ENCODE measurements at regions not wholly inside any gene's neighbourhood (a gene's known extent, or its start where the extent isn't known, plus 50 kb on each side); places are given as distances from the start of the nearest gene placed in this dataset.

- Histone ChIP-seq H3K36me3 (ENCODE audit: control insufficient read depth in 2 of 2, insufficient read depth in 1 of 2, low read length in 2 of 2) (no peaks in the 10 kb centered on the region), H3K4me1 (ENCODE audit: control insufficient read depth, insufficient read depth, low read length) (peaks cover 6% of the 10 kb centered on the region), H3K27ac (ENCODE audit: extremely low read depth, low read depth, low read length) (no peak overlapping the region), H3K9me3 (ENCODE audit: control insufficient read depth, insufficient read depth, low read depth, low read length) (no peaks in the 10 kb centered on the region), H3K4me3 (ENCODE audit: low read depth, low read length) (no peak overlapping the region)
- ChIA-PET POLR2A (no interaction called here), CTCF (interaction anchor here (0.6 to 0.8 kb wide), 5 partner anchors 12 to 1062 kb away, joined by 3 to 7 read pairs (median 3); no protein-coding TSS in a partner anchor)
- TF ChIP-seq ZFP69B (tag by site-specific recombination; IDR thresholded peaks at IDR 0.05) = no peak
- no peak for TF ChIP-seq ZNF664 (tag by site-specific recombination; IDR thresholded peaks at IDR 0.05)
- TF ChIP-seq ZNF184 (tag by site-specific recombination; IDR thresholded peaks at IDR 0.05) = no peak
- no peak for TF ChIP-seq ZBTB7A (tag by site-specific recombination; IDR thresholded peaks at IDR 0.05; ENCODE audit: low read depth)
- TF ChIP-seq KLF1 (tag by site-specific recombination; IDR thresholded peaks at IDR 0.05) = no peak
- TF ChIP-seq HOXC10 (CRISPR knock-in tag; IDR thresholded peaks at IDR 0.05) = no peak
- no peak for TF ChIP-seq ZNF670 (tag by site-specific recombination; IDR thresholded peaks at IDR 0.05; ENCODE audit: low read depth)
Measured at GRCh38 chr12:93039930-93040329, 110.8 kb upstream of the EEA1 start.

GRCh38 chr12:93040367-93040766, 111.3 kb upstream of the EEA1 start:
- no peak overlapping the region for H3K27ac ChIP-seq (ENCODE audit: extremely low read depth, low read depth, low read length)
- no peak overlapping the region for H3K4me3 ChIP-seq (ENCODE audit: low read depth, low read length)
- TF ChIP-seq ZNF692 (tag by site-specific recombination; IDR thresholded peaks at IDR 0.05) = no peak
- TF ChIP-seq GLIS1 (tag by site-specific recombination; IDR thresholded peaks at IDR 0.05) = no peak
- H3K9me3 ChIP-seq (ENCODE audit: control insufficient read depth, insufficient read depth, low read depth, low read length) = no peaks in the 10 kb centered on the region
- ChIA-PET POLR2A (no interaction called here), CTCF (interaction anchor here (0.5 to 0.8 kb wide), 3 partner anchors 12 to 60 kb away, joined by 3 to 7 read pairs (median 3); no protein-coding TSS in a partner anchor)
- H3K36me3 ChIP-seq (ENCODE audit: control insufficient read depth in 2 of 2, insufficient read depth in 1 of 2, low read length in 2 of 2) = no peaks in the 10 kb centered on the region
- H3K4me1 ChIP-seq (ENCODE audit: control insufficient read depth, insufficient read depth, low read length) = peaks cover 6% of the 10 kb centered on the region

GRCh38 chr12:93041416-93041815, 112.3 kb upstream of the EEA1 start:
- Histone ChIP-seq H3K36me3 (ENCODE audit: control insufficient read depth in 2 of 2, insufficient read depth in 1 of 2, low read length in 2 of 2) (no peaks in the 10 kb centered on the region), H3K4me3 (ENCODE audit: low read depth, low read length) (no peak overlapping the region), H3K27ac (ENCODE audit: extremely low read depth, low read depth, low read length) (no peak overlapping the region), H3K9me3 (ENCODE audit: control insufficient read depth, insufficient read depth, low read depth, low read length) (no peaks in the 10 kb centered on the region), H3K4me1 (ENCODE audit: control insufficient read depth, insufficient read depth, low read length) (peaks cover 6% of the 10 kb centered on the region)
- TF ChIP-seq ZNF202 (tag by site-specific recombination; IDR thresholded peaks at IDR 0.05; ENCODE audit: borderline replicate concordance) = no peak
- TF ChIP-seq ZNF416 (tag by site-specific recombination; IDR thresholded peaks at IDR 0.05) = no peak
- TF ChIP-seq ZNF112 (tag by site-specific recombination; IDR thresholded peaks at IDR 0.05) = no peak
- TF ChIP-seq ZNF311 (tag by site-specific recombination; IDR thresholded peaks at IDR 0.05; ENCODE audit: borderline replicate concordance) = no peak
- TF ChIP-seq ZNF24 (tag by site-specific recombination; IDR thresholded peaks at IDR 0.05) = no peak
- ChIA-PET POLR2A (no interaction called here), CTCF (no interaction called here)

- no peaks in the 10 kb centered on the region for H3K36me3 ChIP-seq (ENCODE audit: control insufficient read depth in 2 of 2, insufficient read depth in 1 of 2, low read length in 2 of 2)
- ChIA-PET POLR2A (interaction anchor here (0.6 kb wide), 2 partner anchors 27 to 82 kb away, joined by 5 to 14 read pairs; no protein-coding TSS in a partner anchor), CTCF (no interaction called here)
- H3K4me3 ChIP-seq (ENCODE audit: low read depth, low read length) = no peak overlapping the region
- no peak for TF ChIP-seq ZNF658 (tag by site-specific recombination; IDR thresholded peaks at IDR 0.05)
- TF ChIP-seq ZNF792 (tag by site-specific recombination; IDR thresholded peaks at IDR 0.05) = no peak
- no peak for TF ChIP-seq ZBTB17 (tag by site-specific recombination; IDR thresholded peaks at IDR 0.05)
- no peak for TF ChIP-seq ZNF416 (tag by site-specific recombination; IDR thresholded peaks at IDR 0.05)
- no peak for TF ChIP-seq ZBTB1 (tag by site-specific recombination; IDR thresholded peaks at IDR 0.05)
- TF ChIP-seq ZNF561 (tag by site-specific recombination; IDR thresholded peaks at IDR 0.05; ENCODE audit: borderline replicate concordance) = no peak
- no peak for TF ChIP-seq SP7 (tag by site-specific recombination; IDR thresholded peaks at IDR 0.05)
- no peak for TF ChIP-seq ZNF610 (tag by site-specific recombination; IDR thresholded peaks at IDR 0.05; ENCODE audit: borderline replicate concordance)
- no peak for TF ChIP-seq SP2 (tag by site-specific recombination; IDR thresholded peaks at IDR 0.05)
- no peak for TF ChIP-seq ZBTB6 (tag by site-specific recombination; IDR thresholded peaks at IDR 0.05)
- no peak for TF ChIP-seq EGR2 (tag by site-specific recombination; IDR thresholded peaks at IDR 0.05; ENCODE audit: low read depth)
- no peak for TF ChIP-seq ZNF514 (tag by site-specific recombination; IDR thresholded peaks at IDR 0.05)
- TF ChIP-seq BCL11B (tag by site-specific recombination; IDR thresholded peaks at IDR 0.05; ENCODE audit: low read depth) = no peak
- H3K27ac ChIP-seq (ENCODE audit: extremely low read depth, low read depth, low read length) = no peak overlapping the region
- peaks cover 6% of the 10 kb centered on the region for H3K4me1 ChIP-seq (ENCODE audit: control insufficient read depth, insufficient read depth, low read length)
- no peaks in the 10 kb centered on the region for H3K9me3 ChIP-seq (ENCODE audit: control insufficient read depth, insufficient read depth, low read depth, low read length)
Measured at GRCh38 chr12:93042283-93042682, 113.2 kb upstream of the EEA1 start.

All from HEK293 (cell line).